Small intestine (tissue), 7 donors: ENCODE measurements at regions not wholly inside any gene's neighbourhood (a gene's known extent, or its start where the extent isn't known, plus 50 kb on each side); places are given as distances from the start of the nearest gene placed in this dataset.

Experiments used
- DNase-seq, 2 donors: peaks; one replicate each; pipeline versions ENCODE4 v3.0.0 to v3.0.0-alpha.2; 2013
- FAIRE-seq: peaks from 2 replicates; lab custom pipeline; 2012; peaks lifted over from hg19 to GRCh38; lab: Jason Lieb, UNC
- H3K27ac ChIP-seq, 3 donors: one replicate each; pipeline ENCODE4 v1.5.1; 2013; ENCODE audit warnings: low read length in 2 of 3, mild to moderate bottlenecking in 2 of 3, control low read depth in 1 of 3, inconsistent platforms in 1 of 3, low read depth in 1 of 3, moderate library complexity in 1 of 3
- H3K27me3 ChIP-seq, 3 donors: one replicate each; pipeline ENCODE4 v1.6.1; 2013; ENCODE audit warnings: low read length in 3 of 3, inconsistent platforms in 1 of 3; ENCODE audit not compliant: control insufficient read depth in 3 of 3, insufficient read depth in 3 of 3
- H3K36me3 ChIP-seq, 3 donors: one replicate each; pipeline ENCODE4 v1.6.1; 2013; ENCODE audit warnings: low read length in 3 of 3, inconsistent platforms in 1 of 3, low read depth in 1 of 3, mild to moderate bottlenecking in 1 of 3, moderate library complexity in 1 of 3; ENCODE audit not compliant: control insufficient read depth in 3 of 3, insufficient read depth in 2 of 3
- H3K4me1 ChIP-seq, 3 donors: one replicate each; pipeline ENCODE4 v1.6.1; 2013; ENCODE audit warnings: low read length in 2 of 3, inconsistent platforms in 1 of 3, low read depth in 1 of 3, mild to moderate bottlenecking in 1 of 3, moderate library complexity in 1 of 3; ENCODE audit not compliant: control insufficient read depth in 3 of 3, insufficient read depth in 2 of 3
- H3K4me3 ChIP-seq, 3 donors: one replicate each; pipeline ENCODE4 v1.5.1; 2013; ENCODE audit warnings: low read length in 3 of 3, control low read depth in 1 of 3, inconsistent platforms in 1 of 3, low read depth in 1 of 3, mild to moderate bottlenecking in 1 of 3, moderate library complexity in 1 of 3
- H3K9me3 ChIP-seq, 2 donors: one replicate each; pipeline ENCODE4 v1.6.1; 2013; ENCODE audit warnings: low read depth in 1 of 2, low read length in 1 of 2; ENCODE audit not compliant: control insufficient read depth in 2 of 2, insufficient read depth in 1 of 2
- WGBS, 3 donors: extraction: QIAGEN DNeasy Blood & Tissue Kit; methylation state at CpG; one replicate each; pipeline ENCODE4 v1.1.7; 2013; 5-methylcytosine and 5-hydroxymethylcytosine counted together
- donor health status: healthy with polysubstance abuse.
- donor health status: control.
- donor health status: control.
- donor health status: Bipolar disorder and iron deficiency.
- donor health status: healthy.

GRCh38 chr6:129946439-129947140 is 71.8 kb upstream of the L3MBTL3 start:
- H3K9me3 ChIP-seq: no peaks in the 10 kb centered on the region
- no peaks in the 10 kb centered on the region for H3K36me3 ChIP-seq
- 64 to 68% (median 66%) methylated on average over 9 of the region's 9 CpGs for WGBS, 3 donors
- H3K27me3 ChIP-seq: peaks cover 0 to 3% (median 0%) of the 10 kb centered on the region in 3 donors
- DNase-seq (no peak), FAIRE-seq (no peak)
- H3K27ac ChIP-seq: no peak overlapping the region
- H3K4me1 ChIP-seq: no peaks in the 10 kb centered on the region
- H3K4me3 ChIP-seq: no peak overlapping the region

- Histone ChIP-seq H3K27ac (no peak overlapping the region), H3K27me3 (peaks cover 0 to 8% (median 0%) of the 10 kb centered on the region in 3 donors), H3K9me3 (no peaks in the 10 kb centered on the region), H3K36me3 (no peaks in the 10 kb centered on the region), H3K4me1 (no peaks in the 10 kb centered on the region), H3K4me3 (no peak overlapping the region)
- DNase-seq: no peak
- WGBS, 3 donors: 83 to 88% (median 85%) methylated on average over 11 of the region's 11 CpGs
- no peak for FAIRE-seq
Measured at GRCh38 chr6:129943637-129944271, 74.6 kb upstream of the L3MBTL3 start.

GRCh38 chr6:129940454-129941195 is 77.8 kb upstream of the L3MBTL3 start:
- H3K27me3 ChIP-seq: peaks cover 0 to 8% (median 0%) of the 10 kb centered on the region in 3 donors
- no peak overlapping the region for H3K4me3 ChIP-seq
- H3K4me1 ChIP-seq: no peaks in the 10 kb centered on the region
- no peak overlapping the region for H3K27ac ChIP-seq
- no peaks in the 10 kb centered on the region for H3K9me3 ChIP-seq
- FAIRE-seq (no peak), DNase-seq (no peak)
- 64 to 69% (median 68%) methylated on average over 6 of the region's 6 CpGs for WGBS, 3 donors
- H3K36me3 ChIP-seq: no peaks in the 10 kb centered on the region

GRCh38 chr6:129938249-129939020 is 77.3 kb upstream of the TMEM244 start:
- DNase-seq (no peak), FAIRE-seq (no peak)
- Histone ChIP-seq H3K4me1 (no peaks in the 10 kb centered on the region), H3K36me3 (no peaks in the 10 kb centered on the region), H3K27ac (no peak overlapping the region), H3K9me3 (no peaks in the 10 kb centered on the region), H3K4me3 (no peak overlapping the region), H3K27me3 (peaks cover 0 to 5% (median 0%) of the 10 kb centered on the region in 3 donors)
- 72 to 82% (median 73%) methylated on average over 8 of the region's 8 CpGs for WGBS, 3 donors

GRCh38 chr6:129936329-129937165 is 75.4 kb upstream of the TMEM244 start:
- H3K4me1 ChIP-seq: no peaks in the 10 kb centered on the region
- H3K36me3 ChIP-seq: no peaks in the 10 kb centered on the region
- WGBS, 3 donors: 14 to 16% (median 15%) methylated on average over 7 of the region's 7 CpGs
- H3K27ac ChIP-seq: no peak overlapping the region
- H3K4me3 ChIP-seq: no peak overlapping the region
- no peaks in the 10 kb centered on the region for H3K9me3 ChIP-seq
- FAIRE-seq (peak; percentile 94), DNase-seq (peak; percentile 65 to 71)
- peaks cover 0 to 5% (median 0%) of the 10 kb centered on the region in 3 donors for H3K27me3 ChIP-seq

- DNase-seq: no peak
- FAIRE-seq: no peak
- Histone ChIP-seq H3K4me3 (no peak overlapping the region), H3K27ac (no peak overlapping the region), H3K27me3 (no peaks in the 10 kb centered on the region), H3K4me1 (peaks cover 0 to 2% (median 0%) of the 10 kb centered on the region in 3 donors), H3K36me3 (no peaks in the 10 kb centered on the region), H3K9me3 (no peaks in the 10 kb centered on the region)
- 93 to 100% (median 96%) methylated on average over 1 of the region's 1 CpG for WGBS, 3 donors
Measured at GRCh38 chr6:129932321-129932720, 71.2 kb upstream of the TMEM244 start.

- no peak overlapping the region for H3K27ac ChIP-seq
- peak in 1 of 2 donors; percentile 11 for DNase-seq
- FAIRE-seq: no peak
- WGBS, 3 donors: 73 to 88% (median 74%) methylated on average over 1 of the region's 1 CpG
- H3K4me1 ChIP-seq: peaks cover 0 to 2% (median 0%) of the 10 kb centered on the region in 3 donors
- H3K9me3 ChIP-seq: no peaks in the 10 kb centered on the region
- H3K27me3 ChIP-seq: no peaks in the 10 kb centered on the region
- H3K36me3 ChIP-seq: no peaks in the 10 kb centered on the region
- H3K4me3 ChIP-seq: no peak overlapping the region
Measured at GRCh38 chr6:129929433-129929832, 68.3 kb upstream of the TMEM244 start.
